ENCODE measurements at regions not wholly inside any gene's neighbourhood (a gene's known extent, or its start where the extent isn't known, plus 50 kb on each side); places are given as distances from the start of the nearest gene placed in this dataset.

DNA sequence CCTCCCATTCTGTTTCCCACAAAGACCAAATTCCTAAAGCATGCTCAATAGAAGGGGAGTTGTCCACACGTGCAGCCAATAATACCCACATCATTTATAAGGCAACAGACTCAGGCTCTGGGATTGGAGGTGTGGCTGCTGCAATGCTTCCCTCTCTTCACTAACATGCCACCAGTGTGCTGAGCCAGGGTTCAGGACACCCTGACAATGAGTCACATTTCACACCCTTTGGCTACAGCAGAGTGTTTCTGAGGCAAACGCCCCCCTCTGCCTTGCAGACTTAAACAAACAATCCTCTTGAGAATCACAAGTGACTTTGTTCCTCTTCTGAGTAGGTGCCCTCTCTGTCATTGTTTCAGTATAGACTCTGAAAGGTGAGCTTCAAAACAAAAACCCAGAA is 189.3 kb upstream of the TLE4 start:
- H3K27ac ChIP-seq: no peak overlapping the region
- TF ChIP-seq, protein P1, sequence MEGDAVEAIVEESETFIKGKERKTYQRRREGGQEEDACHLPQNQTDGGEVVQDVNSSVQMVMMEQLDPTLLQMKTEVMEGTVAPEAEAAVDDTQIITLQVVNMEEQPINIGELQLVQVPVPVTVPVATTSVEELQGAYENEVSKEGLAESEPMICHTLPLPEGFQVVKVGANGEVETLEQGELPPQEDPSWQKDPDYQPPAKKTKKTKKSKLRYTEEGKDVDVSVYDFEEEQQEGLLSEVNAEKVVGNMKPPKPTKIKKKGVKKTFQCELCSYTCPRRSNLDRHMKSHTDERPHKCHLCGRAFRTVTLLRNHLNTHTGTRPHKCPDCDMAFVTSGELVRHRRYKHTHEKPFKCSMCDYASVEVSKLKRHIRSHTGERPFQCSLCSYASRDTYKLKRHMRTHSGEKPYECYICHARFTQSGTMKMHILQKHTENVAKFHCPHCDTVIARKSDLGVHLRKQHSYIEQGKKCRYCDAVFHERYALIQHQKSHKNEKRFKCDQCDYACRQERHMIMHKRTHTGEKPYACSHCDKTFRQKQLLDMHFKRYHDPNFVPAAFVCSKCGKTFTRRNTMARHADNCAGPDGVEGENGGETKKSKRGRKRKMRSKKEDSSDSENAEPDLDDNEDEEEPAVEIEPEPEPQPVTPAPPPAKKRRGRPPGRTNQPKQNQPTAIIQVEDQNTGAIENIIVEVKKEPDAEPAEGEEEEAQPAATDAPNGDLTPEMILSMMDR (IDR thresholded peaks at IDR 0.05): no peak
- no peak for TF ChIP-seq ZFX (IDR thresholded peaks at IDR 0.05; ENCODE audit: borderline replicate concordance)

DNA sequence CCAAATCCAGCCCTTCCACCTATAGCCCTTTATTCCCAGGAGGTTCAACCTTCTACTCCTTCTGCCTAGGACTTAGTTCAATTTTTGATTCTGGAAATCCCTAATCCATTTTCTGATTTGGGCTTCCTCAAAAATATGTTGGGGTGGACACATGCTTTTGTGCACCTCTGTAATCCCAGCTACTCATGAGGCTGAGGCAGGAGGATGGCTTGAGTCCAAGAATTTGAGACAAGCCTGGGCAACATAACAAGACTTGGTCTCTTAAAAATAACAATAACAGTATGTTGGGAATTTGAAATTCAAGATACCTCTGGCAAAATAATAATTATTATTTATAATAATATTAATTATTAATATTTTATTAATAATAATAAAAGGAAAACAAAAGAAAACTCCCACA is 188.7 kb upstream of the TLE4 start:
- no peak for TF ChIP-seq ZFX (IDR thresholded peaks at IDR 0.05; ENCODE audit: borderline replicate concordance)
- TF ChIP-seq, protein P1 (IDR thresholded peaks at IDR 0.05): no peak
- H3K27ac ChIP-seq: no peak overlapping the region

DNA sequence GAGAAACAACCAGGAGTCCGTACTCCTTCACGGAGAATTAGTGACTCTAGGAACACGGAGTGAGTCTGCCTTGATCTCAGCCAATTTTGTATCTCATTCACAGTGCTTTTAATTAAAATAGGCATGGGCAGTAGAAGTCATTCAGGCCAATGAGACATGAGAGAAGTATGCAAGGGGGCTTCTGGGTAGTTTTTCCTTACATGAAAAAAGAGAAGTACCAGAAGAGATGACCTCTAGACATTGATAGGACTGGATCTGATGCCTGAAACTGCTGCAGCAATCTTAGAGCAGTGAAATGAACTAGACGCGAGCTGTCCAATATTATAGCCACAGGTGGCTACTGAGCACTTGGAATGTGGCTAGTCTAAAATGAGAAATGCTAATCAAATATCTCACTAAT is 187.7 kb upstream of the TLE4 start:
- no peak for TF ChIP-seq ZFX (IDR thresholded peaks at IDR 0.05; ENCODE audit: borderline replicate concordance)
- TF ChIP-seq, protein P1 (IDR thresholded peaks at IDR 0.05): no peak
- H3K27ac ChIP-seq: no peak overlapping the region

DNA sequence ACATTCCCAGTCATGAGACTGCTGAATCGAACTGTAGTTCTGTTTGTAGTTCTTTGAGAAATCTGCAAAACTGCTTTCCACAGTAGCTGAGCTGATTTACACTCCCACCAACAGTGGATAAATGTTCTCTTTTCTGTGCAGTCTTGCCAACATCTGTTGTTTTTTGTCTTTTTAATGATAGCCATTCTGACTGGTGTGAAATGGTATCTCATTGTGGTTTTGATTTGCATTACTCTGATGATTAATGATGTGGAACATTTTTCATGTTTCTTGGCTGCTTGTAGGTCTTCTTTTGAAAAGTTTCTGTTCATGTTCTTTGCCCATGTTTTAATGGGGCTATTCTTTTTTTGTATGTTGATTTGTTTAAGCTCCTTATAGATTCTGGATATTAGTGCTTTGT is 187.3 kb upstream of the TLE4 start:
- H3K27ac ChIP-seq: no peak overlapping the region
- TF ChIP-seq ZFX (IDR thresholded peaks at IDR 0.05; ENCODE audit: borderline replicate concordance): no peak
- TF ChIP-seq, protein P1 (IDR thresholded peaks at IDR 0.05): no peak

DNA sequence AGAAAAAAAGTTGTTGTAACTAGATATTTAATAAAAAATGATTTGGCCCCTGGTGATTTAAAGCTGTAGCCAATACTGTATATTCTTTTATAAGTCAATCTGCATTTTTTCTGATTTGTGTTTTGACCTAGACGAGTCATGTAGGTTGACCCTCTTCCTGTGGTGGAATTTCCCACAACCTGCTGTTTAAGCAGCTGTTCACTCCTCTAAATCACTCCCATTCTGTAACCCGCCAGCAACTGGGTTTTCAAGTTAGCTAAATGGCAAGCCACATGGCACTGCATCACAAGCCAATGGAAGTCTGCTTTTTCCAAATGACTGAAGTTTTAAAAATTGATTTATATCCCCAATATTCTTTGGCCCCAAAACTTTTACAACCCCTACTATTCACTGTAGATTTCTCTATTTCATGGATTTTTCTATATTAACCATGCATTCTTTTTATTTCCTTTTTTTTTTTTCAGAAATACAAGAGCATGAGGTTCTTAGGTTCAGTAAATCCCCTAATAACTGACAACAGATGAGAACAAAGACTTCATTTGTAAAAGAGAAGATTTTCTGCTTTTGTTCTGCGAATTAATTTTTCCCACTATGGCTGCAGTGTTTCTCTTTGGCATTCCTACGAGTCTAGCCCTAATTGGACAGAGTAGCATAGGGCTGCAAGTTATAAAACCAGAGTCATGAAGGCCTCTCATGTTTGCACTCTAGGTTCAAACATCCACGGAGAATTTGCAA is 184.5 kb upstream of the TLE4 start:
- TF ChIP-seq ZFX (IDR thresholded peaks at IDR 0.05; ENCODE audit: borderline replicate concordance): no peak
- TF ChIP-seq, protein P1 (IDR thresholded peaks at IDR 0.05): no peak
- H3K27ac ChIP-seq: no peak overlapping the region

DNA sequence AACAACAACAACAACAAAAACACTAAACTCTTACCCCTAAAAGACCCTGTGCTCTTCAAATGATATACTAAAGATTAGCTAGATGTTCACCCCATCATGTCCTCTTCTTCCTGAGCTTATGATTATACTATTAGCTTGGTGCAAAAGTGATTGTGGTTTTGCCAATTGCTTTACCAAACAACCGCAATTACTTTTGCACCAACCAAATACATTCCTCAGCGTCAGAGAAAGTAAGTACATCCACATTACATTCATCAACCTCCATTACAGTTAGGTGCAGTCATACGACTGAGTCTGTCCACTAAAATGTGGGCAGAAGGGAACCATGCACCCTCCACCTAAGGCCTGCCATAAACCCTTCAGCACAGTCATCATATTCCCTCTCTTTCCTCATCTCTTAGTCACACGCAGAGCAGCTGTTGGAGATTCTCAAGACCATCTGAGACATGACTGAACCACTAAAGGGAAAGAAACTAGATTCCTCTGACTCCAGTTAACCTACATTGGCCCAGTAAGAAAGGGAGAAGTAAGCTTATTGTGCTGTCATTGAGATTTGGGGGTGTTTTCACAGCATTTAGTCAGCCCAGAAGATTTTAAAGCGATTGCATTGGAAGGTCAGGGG is 181.6 kb upstream of the TLE4 start:
- TF ChIP-seq ZFX (IDR thresholded peaks at IDR 0.05; ENCODE audit: borderline replicate concordance): no peak
- TF ChIP-seq, protein P1 (IDR thresholded peaks at IDR 0.05): no peak
- H3K27ac ChIP-seq: no peak overlapping the region

All from 22Rv1 (cell line).